ENCODE measurements at regions not wholly inside any gene's neighbourhood (a gene's known extent, or its start where the extent isn't known, plus 50 kb on each side); places are given as distances from the start of the nearest gene placed in this dataset.

DNA sequence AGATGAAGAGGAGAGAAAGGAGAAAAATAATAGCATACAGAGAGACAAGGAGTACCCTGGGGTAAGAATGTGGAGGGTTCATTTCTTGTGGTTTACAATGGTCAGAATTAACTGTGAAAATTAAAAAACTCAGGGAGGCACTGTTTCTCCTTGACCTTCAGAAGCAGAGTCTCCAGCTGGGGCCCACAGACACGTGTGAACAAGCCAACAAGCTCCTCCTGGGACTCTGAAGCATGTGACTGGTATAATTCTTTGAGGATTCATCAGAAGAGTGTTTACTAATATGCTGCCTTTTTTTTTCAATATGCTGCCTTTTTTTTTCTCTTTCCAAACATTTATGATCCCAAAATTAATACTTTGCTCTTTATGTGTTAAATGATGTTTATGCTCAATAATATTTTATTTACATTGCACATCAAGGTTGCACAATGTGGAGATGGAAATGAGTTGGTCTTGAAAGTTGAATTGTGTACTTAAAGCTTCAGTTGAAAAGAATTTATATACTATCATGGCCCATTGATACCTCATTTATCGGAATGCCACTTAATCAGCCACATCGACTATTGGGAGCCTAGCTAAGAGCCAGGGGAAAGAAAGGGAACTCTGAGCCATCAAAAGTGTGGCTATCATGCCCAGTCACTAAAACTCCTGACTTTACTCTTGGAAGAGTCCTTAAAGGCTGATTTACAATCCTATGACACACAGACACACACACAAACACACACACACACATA is 134.7 kb upstream of the RHOBTB1 start:
- no peak for DNase-seq (ENCODE audit: insufficient read length, low spot score)
- TF ChIP-seq POLR2A (IDR thresholded peaks at IDR 0.05; ENCODE audit: low read depth, low read length) (no peak), TAF1 (IDR thresholded peaks at IDR 0.05; ENCODE audit: low read depth, low read length) (no peak), POLR2AphosphoS5 (IDR thresholded peaks at IDR 0.05; ENCODE audit: low read depth, low read length) (no peak), PAX5 (IDR thresholded peaks at IDR 0.05; ENCODE audit: insufficient read depth, low read length, severe bottlenecking) (no peak), SPI1 (IDR thresholded peaks at IDR 0.05; ENCODE audit: low read depth, low read length) (no peak), POU2F2 (IDR thresholded peaks at IDR 0.05; ENCODE audit: low read depth, low read length) (no peak)
- FAIRE-seq: no peak

- FAIRE-seq: no peak
- TF ChIP-seq PAX5 (IDR thresholded peaks at IDR 0.05; ENCODE audit: insufficient read depth, low read length, severe bottlenecking) (no peak), POU2F2 (IDR thresholded peaks at IDR 0.05; ENCODE audit: low read depth, low read length) (no peak), TAF1 (IDR thresholded peaks at IDR 0.05; ENCODE audit: low read depth, low read length) (no peak), SPI1 (IDR thresholded peaks at IDR 0.05; ENCODE audit: low read depth, low read length) (no peak), POLR2A (IDR thresholded peaks at IDR 0.05; ENCODE audit: low read depth, low read length) (no peak), POLR2AphosphoS5 (IDR thresholded peaks at IDR 0.05; ENCODE audit: low read depth, low read length) (no peak)
- DNase-seq (ENCODE audit: insufficient read length, low spot score): no peak
These were observed 132.7 kb upstream of the RHOBTB1 start for GRCh38 chr10:61076572-61077114.

- no peak for DNase-seq (ENCODE audit: insufficient read length, low spot score)
- no peak for FAIRE-seq
These were observed 129.4 kb upstream of the RHOBTB1 start for GRCh38 chr10:61073391-61073790.

DNA sequence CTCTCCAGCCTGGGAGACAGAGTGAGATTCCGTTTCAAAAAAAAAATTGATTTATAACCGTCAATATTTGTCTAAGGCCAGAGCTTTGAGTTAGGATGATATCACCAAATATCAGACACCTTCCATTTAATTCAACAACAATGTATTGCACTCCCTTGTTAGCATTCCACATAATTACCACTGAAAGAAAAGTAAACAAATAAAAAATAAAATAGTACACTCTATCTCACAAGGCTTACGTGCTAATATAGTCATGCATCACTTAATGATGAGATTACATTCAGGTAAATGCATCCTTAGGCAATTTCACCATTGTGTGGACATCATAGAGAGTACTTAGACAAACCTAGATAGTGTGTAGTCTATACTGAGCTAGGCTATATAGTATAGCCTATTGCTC is 127.6 kb upstream of the RHOBTB1 start:
- no peak for DNase-seq (ENCODE audit: insufficient read length, low spot score)
- FAIRE-seq: no peak
- TF ChIP-seq SPI1 (IDR thresholded peaks at IDR 0.05; ENCODE audit: low read depth, low read length) (no peak), POU2F2 (IDR thresholded peaks at IDR 0.05; ENCODE audit: low read depth, low read length) (no peak), POLR2A (IDR thresholded peaks at IDR 0.05; ENCODE audit: low read depth, low read length) (no peak), TAF1 (IDR thresholded peaks at IDR 0.05; ENCODE audit: low read depth, low read length) (no peak), PAX5 (IDR thresholded peaks at IDR 0.05; ENCODE audit: insufficient read depth, low read length, severe bottlenecking) (no peak), POLR2AphosphoS5 (IDR thresholded peaks at IDR 0.05; ENCODE audit: low read depth, low read length) (no peak)

More at GRCh38 chr10:61073391-61073790, 129.4 kb upstream of the RHOBTB1 start:
- TF ChIP-seq POLR2A (IDR thresholded peaks at IDR 0.05; ENCODE audit: low read depth, low read length): no peak

DNA sequence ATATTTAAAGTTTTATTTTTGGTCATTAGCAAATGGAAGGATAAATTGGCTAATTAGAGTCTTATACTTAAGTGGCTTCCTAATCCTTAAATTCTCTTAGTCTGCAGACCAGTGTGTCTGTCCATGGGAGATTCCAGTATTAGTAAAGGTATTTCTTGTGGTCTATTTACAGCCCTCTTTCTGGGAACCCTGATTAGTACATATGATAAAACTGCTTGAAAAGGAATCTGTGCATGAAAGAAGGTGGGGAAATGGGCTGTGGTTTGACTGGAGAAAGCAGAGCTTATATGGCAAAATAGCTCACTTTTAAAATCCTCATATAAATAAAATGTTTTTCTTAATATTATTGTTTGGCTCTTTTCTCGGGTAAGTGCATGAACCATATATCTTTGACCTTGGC is 124.5 kb upstream of the RHOBTB1 start:
- DNase-seq (ENCODE audit: insufficient read length, low spot score) (no peak), FAIRE-seq (no peak)
- TF ChIP-seq POLR2AphosphoS5 (IDR thresholded peaks at IDR 0.05; ENCODE audit: low read depth, low read length) (no peak), SPI1 (IDR thresholded peaks at IDR 0.05; ENCODE audit: low read depth, low read length) (no peak), POU2F2 (IDR thresholded peaks at IDR 0.05; ENCODE audit: low read depth, low read length) (no peak), TAF1 (IDR thresholded peaks at IDR 0.05; ENCODE audit: low read depth, low read length) (no peak), POLR2A (IDR thresholded peaks at IDR 0.05; ENCODE audit: low read depth, low read length) (no peak), PAX5 (IDR thresholded peaks at IDR 0.05; ENCODE audit: insufficient read depth, low read length, severe bottlenecking) (no peak)

- TF ChIP-seq SPI1 (IDR thresholded peaks at IDR 0.05; ENCODE audit: low read depth, low read length) (no peak), TAF1 (IDR thresholded peaks at IDR 0.05; ENCODE audit: low read depth, low read length) (no peak)
- DNase-seq (ENCODE audit: insufficient read length, low spot score): no peak
- no peak for FAIRE-seq
These were observed 123.8 kb upstream of the RHOBTB1 start for GRCh38 chr10:61067671-61068336.

DNA sequence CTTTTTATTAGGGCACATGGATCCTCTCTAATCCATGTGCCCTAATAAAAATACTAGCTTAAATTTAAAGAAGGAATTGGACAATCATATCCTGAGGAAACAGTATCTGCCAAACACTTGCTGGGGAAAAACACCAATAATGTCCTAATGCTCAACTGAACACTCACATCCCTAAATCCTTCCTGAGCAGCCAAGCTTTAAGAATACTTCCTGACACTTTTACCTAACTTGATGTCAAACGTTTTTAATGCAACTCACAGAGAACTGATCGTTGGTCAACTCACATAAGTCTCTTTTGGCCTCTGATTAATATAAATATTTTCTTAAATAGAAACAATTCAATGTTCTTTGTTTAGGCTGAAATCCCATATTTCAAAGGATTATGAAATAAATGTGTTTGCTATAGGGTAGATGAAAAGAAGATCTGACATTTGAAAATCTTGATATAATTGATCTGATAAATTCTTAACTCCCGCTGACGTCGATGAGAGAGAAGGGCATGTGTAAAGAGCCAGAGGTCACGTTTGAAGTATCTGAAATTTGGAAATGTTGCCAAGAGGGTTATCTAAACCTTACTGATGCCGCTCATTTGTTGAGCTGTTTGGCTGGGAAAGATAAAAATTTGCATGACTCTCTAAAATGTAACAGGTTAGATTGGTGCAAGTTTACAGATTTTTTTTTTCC is 122.8 kb upstream of the RHOBTB1 start:
- TF ChIP-seq POU2F2 (IDR thresholded peaks at IDR 0.05; ENCODE audit: low read depth, low read length) (no peak), POLR2A (IDR thresholded peaks at IDR 0.05; ENCODE audit: low read depth, low read length) (no peak), TAF1 (IDR thresholded peaks at IDR 0.05; ENCODE audit: low read depth, low read length) (no peak), PAX5 (IDR thresholded peaks at IDR 0.05; ENCODE audit: insufficient read depth, low read length, severe bottlenecking) (no peak), SPI1 (IDR thresholded peaks at IDR 0.05; ENCODE audit: low read depth, low read length) (no peak), POLR2AphosphoS5 (IDR thresholded peaks at IDR 0.05; ENCODE audit: low read depth, low read length) (no peak)
- FAIRE-seq (no peak), DNase-seq (ENCODE audit: insufficient read length, low spot score) (no peak)

GRCh38 chr10:61065051-61065450 is 121.1 kb upstream of the RHOBTB1 start:
- DNase-seq (ENCODE audit: insufficient read length, low spot score) (no peak), FAIRE-seq (no peak)
- TF ChIP-seq POLR2AphosphoS5 (IDR thresholded peaks at IDR 0.05; ENCODE audit: low read depth, low read length) (no peak), POU2F2 (IDR thresholded peaks at IDR 0.05; ENCODE audit: low read depth, low read length) (no peak), PAX5 (IDR thresholded peaks at IDR 0.05; ENCODE audit: insufficient read depth, low read length, severe bottlenecking) (no peak), SPI1 (IDR thresholded peaks at IDR 0.05; ENCODE audit: low read depth, low read length) (no peak), TAF1 (IDR thresholded peaks at IDR 0.05; ENCODE audit: low read depth, low read length) (no peak)

DNA sequence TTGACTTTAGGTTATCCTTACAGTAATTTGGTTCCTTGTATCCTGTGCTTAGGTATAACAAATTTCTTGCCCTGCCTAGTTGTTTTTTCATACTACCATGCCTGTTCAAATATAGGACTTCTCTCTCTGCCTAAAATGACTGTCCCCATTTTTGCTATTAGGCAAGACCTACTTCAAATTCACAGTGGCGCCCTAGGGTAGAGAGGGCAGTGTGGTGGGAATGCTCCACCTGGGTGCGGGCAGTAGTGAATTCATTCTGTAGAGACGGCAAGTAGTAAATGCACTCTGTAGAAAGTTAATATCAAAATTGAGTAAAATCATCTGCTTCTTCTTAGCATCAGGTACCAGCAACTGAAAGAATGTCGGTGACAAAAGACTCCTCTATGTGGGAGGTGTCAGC is 120.4 kb upstream of the RHOBTB1 start:
- FAIRE-seq (no peak), DNase-seq (ENCODE audit: insufficient read length, low spot score) (no peak)
- no peak for TF ChIP-seq POLR2AphosphoS5 (IDR thresholded peaks at IDR 0.05; ENCODE audit: low read depth, low read length)
- TF ChIP-seq SPI1 (IDR thresholded peaks at IDR 0.05; ENCODE audit: low read depth, low read length): no peak
- no peak for TF ChIP-seq PAX5 (IDR thresholded peaks at IDR 0.05; ENCODE audit: insufficient read depth, low read length, severe bottlenecking)
- no peak for TF ChIP-seq POLR2A (IDR thresholded peaks at IDR 0.05; ENCODE audit: low read depth, low read length)
- no peak for TF ChIP-seq TAF1 (IDR thresholded peaks at IDR 0.05; ENCODE audit: low read depth, low read length)
- TF ChIP-seq POU2F2 (IDR thresholded peaks at IDR 0.05; ENCODE audit: low read depth, low read length): no peak
